Epithelial cell of proximal tubule (primary cell): ENCODE measurements at regions not wholly inside any gene's neighbourhood (a gene's known extent, or its start where the extent isn't known, plus 50 kb on each side); places are given as distances from the start of the nearest gene placed in this dataset.

Experiments
- DNase-seq: peaks from one replicate; pipeline ENCODE4 v3.0.0-alpha.2; 2011; ENCODE audit warnings: low read depth
- H3K4me3 ChIP-seq: 2 replicates; pipeline ENCODE4 v1.5.1; 2011; ENCODE audit warnings: low read depth, mild to moderate bottlenecking, low read length
- CTCF ChIP-seq: conservative IDR thresholded peaks from 2 replicates; pipeline ENCODE4 v1.5.1; 2012; ENCODE audit warnings: low read depth, mild to moderate bottlenecking, low read length

- no peak for DNase-seq
- H3K4me3 ChIP-seq, result no peak overlapping the region
- no peak for TF ChIP-seq CTCF
Measured at GRCh38 chr4:59938166-59938565, 1262.0 kb upstream of the ADGRL3 start.

GRCh38 chr4:59945277-59945676 lies 1254.8 kb upstream of the ADGRL3 start:
- no peak overlapping the region for H3K4me3 ChIP-seq
- no peak for DNase-seq
- TF ChIP-seq CTCF, result no peak

GRCh38 chr4:59945716-59946115 lies 1254.4 kb upstream of the ADGRL3 start:
- DNase-seq, result no peak
- no peak overlapping the region for H3K4me3 ChIP-seq
- no peak for TF ChIP-seq CTCF

GRCh38 chr4:59956366-59956765 lies 1243.8 kb upstream of the ADGRL3 start:
- TF ChIP-seq CTCF, result no peak
- no peak overlapping the region for H3K4me3 ChIP-seq
- DNase-seq, result no peak

- no peak for DNase-seq
- no peak for TF ChIP-seq CTCF
- H3K4me3 ChIP-seq, result no peak overlapping the region
Measured at GRCh38 chr4:59960143-59960542, 1240.0 kb upstream of the ADGRL3 start.

GRCh38 chr4:59966758-59967157 lies 1233.4 kb upstream of the ADGRL3 start:
- no peak for DNase-seq
- no peak overlapping the region for H3K4me3 ChIP-seq
- no peak for TF ChIP-seq CTCF

- no peak overlapping the region for H3K4me3 ChIP-seq
- DNase-seq, result no peak
- TF ChIP-seq CTCF, result no peak
Measured at GRCh38 chr4:59968796-59969195, 1231.3 kb upstream of the ADGRL3 start.
